NCI-H524 (cell line): ENCODE measurements at regions not wholly inside any gene's neighbourhood (a gene's known extent, or its start where the extent isn't known, plus 50 kb on each side); places are given as distances from the start of the nearest gene placed in this dataset.

ENCODE experiments used
- DNase-seq, 2 experiments: peaks; one replicate each; lab custom pipeline; 2025; lab: John Stamatoyannopoulos, UW

DNA sequence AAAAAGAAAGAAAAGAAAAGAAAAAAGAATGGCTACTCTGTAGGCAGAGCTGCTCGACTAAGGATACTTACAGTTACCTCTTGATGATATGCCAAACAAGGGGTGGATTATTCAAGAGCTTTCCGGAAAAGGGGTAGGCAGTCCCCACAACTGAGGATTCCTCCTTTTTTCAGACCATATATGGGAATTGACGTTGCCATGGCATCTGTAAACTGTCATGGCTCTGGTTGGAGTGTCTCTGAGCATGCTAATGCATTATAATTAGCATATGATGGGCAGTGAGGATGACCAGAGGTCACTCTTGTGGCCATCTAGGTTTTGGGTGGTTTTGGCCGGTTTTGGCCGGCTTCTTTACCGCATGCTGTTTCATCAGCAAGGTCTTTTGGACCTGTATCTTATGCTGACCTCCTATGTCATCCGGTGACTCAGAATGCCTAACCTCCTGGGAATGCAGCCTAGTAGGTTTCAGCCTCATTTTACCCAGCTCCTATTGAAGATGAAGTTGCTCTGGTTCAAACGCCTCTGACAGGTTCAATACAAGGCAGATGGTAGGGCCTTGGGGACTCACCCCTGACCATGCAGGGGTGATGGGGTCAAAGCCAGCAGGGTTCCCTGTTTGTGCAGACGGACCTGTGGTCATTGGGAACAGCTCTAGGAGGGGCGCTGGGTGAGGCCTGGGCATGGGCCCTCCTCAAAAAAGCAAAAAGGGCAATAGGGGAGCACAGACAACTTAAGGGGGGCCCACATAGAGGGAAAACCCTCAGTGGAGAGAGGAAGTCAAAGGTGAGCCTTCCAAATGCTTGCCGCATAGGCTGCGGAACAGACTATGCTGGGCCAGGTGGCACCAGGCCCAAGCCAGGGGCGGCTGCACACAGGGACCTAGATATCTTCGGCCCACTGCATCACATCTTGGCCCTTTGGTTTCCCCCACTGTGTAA, 251.2 kb upstream of the RAB6C start:
- DNase-seq, result no peak

DNA sequence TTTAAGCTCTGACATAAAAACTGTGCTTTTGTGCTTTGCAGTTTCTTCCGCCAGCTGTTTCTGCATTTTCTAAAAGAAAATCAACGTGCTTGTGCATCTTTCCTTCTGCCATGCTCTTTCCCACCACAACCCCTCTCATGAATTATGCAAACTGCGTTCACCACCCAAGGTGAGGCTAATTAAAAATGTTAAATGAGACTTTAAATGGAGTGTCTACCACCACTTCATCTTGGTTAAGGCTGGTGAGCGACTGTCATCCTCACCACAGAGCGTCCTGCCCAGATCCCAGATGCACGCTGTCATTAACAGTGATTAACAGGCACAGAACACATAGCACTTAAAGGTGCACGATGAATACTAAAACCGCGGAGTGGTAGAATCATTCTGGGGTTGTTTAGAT, 250.5 kb upstream of the RAB6C start:
- peak; percentile 24 to 68 for DNase-seq

DNA sequence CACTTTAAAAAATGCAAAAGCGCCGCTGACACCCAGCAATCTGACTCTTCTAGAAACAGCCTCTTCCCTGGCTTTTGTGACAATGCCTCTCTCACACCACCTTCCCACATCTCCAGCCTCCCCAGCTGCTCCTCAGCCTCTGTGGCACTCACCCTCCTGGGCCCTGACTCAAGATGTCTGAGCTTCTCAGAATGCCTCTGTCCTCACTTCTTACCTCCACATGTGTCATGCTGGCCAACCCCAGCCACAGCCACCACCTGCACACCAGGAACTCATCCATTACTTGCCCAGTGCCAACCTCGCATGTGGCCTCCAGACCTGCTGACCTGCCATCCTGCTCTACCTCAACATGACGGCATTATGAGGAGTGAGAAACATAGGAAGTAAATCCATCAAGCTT, 249.8 kb upstream of the RAB6C start:
- DNase-seq, result no peak

DNA sequence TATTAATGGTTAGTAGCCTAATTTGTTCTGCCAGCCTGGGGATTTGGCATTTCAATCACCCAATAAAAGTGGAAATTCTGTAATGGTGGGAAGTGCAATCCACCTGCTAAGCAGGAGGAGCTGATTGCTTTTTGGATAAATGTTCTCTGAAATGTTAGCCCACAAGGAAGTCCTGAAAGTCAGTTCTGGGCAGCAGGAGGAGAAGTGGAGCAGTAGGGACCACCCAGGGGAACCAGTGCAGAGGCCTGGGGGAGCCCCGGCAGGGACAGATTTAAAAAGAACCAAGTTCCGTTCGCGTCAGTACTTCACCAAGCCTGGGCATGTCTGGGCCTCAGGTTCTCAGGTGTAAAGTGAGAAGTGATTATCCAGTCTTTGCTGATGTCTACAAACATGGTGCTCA, 248.5 kb upstream of the RAB6C start:
- peak in 1 of 2 experiments; percentile 5 for DNase-seq

DNA sequence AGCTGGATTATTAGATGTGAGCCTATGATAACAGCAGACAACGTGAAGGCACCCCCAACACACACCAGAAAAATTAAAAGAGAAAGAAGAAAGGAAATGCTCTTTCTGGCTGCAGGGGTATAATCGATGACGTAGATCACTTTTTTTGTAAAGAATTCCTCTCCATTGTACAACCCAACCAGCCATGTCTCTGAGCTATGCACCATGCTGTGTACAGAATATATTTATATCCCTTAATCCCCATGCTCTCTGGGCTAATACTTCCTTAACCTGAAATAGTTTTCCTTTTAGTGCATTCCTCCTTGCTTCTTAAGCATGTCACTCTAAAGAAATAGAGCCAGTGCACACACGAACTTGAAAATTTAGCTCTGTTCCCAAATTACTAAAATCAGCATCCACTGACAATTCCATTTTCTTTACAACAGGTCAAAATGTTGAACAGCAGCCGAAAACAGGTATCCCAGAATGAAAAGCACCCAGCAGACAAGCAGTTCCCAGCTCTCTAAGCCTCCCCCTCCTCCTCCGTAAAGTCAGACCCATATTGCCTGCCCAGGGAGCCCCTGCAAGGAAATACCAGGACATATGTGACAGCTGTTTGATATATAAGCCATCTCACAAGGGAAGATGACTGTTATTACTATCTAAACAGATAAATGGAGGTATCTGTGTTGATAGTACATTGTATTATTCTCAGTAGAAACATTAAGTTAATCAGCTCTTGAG, 247.4 kb upstream of the RAB6C start:
- DNase-seq, result peak; percentile 71 to 83

DNA sequence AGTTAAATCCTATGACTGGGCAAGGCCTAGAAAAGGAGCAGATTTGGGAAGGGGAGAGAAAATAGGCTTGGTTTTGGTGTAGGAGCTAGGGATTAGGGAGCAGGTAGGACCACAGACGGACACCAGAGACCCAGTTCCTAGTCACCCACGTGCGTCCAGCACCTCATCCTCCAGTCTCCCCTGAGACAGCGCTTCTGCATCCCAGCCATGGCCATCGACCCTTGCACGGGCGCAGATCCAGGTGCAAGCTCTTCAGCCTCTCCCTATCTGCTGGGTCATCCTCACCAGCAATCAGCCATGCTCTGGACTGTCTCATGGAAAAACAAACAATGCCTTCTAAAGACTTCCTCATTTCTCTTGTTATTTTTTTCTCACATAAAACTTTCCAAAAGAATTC, 246.8 kb upstream of the RAB6C start:
- DNase-seq, result no peak

DNA sequence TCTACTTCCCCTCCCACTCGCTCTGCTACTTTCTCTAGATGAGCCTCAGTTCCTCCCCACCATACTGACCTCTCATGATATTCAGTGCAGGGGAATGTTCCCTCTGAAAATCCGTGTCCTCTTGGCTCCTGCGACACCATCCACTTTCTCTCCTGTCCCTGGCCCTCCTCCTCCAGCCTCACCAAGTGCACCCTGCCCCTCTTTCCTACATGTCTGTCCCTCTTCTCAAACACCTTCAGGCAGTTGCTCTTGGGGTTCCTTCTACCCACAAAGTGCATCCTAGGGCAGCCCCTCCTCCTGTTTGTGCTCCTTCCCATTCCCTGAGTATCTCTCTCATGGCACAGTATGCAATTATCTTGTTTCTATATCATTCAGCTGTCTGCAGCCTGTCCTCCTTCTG, 246.4 kb upstream of the RAB6C start:
- DNase-seq, result no peak

DNA sequence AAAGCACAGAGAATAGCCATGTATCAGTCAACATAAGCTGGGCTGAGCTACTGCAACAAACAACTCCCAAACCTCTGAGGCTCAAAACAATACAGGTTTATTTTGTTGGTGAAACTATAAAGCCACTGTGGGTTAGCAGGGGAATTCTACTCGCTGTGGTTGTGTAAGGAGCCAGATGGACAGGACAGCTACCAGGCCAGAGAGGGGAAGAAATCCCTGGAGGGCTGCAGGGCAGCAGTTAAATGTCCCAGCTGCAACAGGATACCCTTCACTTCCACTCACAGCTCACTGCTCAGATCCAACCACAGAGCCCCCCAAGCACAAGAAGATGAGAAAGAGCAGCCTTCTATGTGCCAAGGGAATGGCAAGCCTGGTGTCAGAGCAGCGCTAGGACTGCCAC, 245.9 kb upstream of the RAB6C start:
- peak in 1 of 2 experiments; percentile 48 for DNase-seq

DNA sequence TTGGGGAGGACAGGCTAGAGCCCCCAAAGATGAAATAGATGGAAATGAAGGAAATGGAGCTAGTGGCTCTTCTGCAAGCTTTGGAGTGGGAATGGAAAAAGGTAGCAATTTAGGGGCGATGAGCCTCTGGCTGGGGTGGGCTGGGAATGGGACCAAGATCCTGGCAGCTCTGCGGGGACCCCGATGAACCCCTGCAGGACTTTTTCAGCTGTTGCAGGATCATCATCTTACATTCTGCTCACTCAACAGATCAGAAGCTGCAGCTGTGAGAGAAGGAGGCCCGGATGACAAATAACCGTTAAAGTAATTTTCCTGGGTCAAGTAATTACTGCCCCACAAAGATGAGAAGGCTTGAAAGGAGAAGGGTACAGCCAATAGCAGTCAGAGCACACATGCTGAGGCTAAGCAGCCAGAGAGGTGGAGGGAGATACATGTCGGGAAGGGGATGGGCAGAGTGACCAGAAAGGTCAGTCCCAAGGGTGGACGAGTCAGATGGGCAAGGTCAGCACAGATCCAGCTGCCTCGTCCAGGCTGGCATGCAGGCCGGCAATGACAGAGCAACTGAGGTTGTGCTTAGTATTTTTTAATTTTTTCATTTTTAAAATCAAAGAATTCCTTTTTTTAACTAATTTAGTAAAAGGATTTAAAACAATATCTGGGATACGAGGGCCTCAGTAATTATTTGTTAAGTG, 245.0 kb upstream of the RAB6C start:
- DNase-seq, result no peak

DNA sequence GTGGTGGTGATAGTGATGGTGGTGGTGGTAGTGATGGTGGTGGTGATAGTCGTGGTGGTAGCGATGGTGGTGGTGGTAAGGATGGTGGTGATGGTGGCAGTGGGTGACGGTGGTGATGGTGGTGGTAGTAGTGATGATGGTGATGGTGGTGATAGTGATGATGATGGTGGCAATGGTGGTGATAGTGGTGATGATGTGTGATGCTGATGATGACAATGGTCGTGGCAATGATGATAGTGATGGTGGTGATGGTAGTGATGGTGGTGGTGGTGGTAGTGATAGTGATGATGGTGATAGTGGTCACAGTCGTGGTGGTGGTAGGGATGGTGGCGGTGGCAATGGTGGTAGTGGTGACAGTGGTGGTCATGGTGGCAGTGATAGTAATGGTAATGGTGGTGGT, 243.9 kb upstream of the RAB6C start:
- no peak for DNase-seq

DNA sequence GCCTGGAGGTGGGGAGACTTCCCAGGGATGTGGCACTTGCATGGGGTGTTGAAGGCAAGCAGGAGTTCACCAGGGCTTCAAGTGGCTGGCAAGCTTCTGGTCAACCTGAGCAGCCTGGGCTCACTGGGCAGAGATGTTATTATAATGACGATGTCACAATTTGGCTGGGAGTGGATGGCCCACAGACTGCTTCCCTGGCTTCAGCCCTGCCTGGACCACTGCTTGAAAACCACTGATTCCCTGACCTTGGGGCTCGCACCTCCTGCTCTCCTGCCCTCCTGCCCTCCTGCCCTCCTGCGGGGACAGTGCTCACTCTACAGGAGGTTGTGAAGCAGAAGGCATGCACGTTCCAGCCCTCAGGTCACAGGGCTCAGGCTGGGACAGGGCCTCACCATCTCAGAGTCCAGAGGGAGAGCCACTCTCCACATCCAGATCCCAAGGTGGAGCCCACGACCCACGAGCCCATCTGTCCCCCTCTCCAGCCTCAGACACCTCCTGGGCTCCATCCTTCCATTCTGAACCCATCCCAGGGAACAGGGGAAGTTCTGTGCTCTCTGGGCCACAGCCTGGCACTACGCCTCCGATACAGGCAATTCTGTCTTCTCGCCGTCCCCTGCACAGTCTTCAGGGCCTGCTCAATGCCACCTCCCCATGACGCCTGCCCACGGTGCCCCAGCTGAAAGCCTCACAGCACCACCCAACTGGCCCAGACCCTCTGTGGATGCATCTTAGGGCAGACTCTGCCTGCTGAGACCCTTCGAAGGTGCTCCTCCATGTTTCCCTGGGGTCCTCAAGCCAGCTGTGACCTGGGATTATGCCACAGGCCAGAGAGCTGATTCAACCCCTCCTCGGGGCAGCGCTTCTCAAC, 241.6 kb upstream of the RAB6C start:
- no peak for DNase-seq

DNA sequence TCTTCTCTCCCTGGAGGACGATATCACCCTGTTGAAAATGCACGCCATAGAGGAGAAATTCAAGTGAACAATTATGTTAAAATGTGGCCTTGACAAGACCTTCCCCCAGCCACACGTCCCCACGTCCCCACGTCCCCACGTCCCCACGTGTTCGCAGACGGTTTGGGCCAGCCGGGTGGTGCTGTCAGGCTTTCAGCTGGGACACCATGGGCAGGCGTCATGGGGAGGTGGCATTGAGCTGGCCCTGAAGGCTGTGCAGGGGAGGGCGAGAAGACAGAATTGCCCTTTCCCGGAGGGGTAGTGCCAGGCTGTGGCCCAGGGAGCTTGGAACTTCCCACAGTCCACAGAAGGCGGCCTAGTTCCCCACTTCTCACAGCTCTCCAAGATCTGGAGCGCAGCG, 240.7 kb upstream of the RAB6C start:
- no peak for DNase-seq

DNA sequence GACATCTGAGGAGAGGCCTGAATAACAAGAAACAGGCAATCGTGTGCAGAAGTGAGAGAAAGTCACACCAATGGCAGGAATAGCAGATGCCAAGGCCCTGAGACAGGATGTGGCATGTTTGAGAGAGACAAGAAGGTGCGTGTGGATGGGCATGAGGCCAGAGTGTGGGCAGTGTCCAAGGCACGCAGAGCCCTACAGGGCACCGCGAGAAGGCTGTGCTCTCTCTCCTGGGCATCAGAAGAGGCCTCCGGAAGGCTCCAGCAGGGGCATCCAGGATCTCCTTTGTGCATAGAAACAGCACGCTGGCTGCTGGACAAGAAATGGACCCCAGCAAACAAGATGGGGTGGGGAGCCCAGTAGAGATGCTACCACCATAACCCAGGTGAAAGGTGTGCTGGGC, 239.0 kb upstream of the RAB6C start:
- DNase-seq, result no peak

DNA sequence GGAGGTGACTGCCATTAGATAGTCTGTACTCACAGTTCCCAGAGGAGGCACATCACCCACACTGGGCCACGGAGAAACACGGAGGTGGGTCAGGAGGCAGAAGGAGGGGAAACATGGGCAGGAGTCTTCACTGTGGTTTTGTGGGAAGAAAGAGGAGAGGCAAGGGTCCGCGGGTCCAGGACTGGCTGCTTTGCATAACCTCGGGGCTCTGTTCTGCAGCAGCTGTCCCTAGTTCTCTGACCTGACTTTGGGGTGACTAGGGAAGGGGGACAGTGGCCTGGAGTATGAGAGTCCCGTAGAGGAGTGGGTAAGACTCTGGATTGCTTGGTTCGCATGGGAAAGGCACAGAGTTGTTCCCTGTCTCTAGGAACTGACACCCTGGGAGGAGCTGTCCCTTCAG, 238.3 kb upstream of the RAB6C start:
- DNase-seq, result no peak

DNA sequence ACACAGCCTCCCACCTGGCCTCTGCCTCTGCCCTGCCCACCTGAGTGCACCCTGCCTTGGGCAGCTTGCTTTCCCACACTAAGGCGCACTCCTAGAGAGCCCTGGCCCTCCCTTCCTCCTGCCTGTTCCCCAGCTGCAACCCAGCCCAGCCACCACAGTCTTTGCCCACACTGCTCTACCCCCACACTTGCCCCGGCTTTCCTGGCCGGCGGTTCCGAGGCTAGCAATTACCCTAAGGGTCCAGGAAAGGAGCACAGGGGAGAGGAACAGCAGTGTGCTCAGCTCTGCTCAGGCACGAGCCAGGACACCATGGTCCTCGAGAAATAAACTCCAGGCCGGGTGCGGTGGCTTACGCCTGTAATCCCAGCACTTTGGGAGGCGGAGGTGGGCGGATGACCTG, 237.8 kb upstream of the RAB6C start:
- DNase-seq, result no peak

DNA sequence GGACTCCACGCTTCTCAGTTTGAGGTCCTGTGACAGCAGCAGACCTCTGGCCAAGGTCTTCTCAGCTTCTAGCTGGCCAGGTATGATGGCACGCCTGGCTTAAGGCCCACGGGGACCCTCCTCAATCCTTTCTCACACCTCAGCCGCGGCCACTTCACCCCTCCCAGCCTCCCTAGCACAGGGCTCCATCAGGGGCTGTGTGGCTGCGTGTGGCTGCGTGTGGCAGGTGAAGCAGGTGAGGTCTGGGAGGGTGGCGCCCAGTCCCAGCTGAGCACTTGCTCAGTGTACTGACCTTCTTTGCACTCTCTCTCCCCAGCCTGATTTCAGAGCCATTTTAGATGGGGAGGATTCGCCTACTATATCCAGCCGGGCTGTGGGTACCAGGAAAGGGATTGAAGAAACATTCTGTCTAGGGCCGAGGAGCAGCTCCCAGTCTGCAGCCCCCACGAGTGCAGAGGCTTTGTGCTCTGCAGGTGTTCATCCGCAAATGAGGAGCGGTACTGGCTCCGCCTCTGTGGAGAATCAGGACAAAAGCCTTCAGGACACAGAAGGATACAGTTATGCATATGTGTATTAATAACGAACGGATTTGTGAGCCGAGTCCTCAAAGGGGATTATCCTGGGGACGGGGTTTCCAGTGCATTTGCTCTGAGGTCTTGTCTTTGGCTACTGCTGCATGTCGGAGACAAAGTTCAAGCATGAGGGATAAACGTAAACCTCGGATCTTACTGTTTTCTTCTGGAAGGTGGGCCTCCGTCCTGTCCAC, 236.9 kb upstream of the RAB6C start:
- DNase-seq, result peak; percentile 72 to 93

DNA sequence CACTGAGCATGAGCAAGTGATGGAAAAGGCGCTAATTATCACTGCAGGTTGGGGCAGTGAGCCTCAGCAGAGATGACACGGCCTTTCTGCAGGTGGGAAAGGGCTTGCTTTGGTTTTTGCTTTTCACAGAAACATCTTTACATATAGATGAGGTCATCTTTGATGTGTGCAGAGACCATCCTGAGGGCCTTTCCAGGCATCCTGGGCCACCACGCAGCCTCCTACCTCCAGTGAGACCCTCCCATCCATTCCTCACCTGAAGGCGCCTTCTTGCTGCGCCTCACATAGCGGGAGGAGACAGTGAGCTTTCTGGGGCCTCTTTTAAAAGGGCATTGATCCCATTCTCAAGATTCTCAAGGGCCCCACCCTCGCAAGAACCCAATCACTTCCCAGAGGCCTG, 235.3 kb upstream of the RAB6C start:
- no peak for DNase-seq

DNA sequence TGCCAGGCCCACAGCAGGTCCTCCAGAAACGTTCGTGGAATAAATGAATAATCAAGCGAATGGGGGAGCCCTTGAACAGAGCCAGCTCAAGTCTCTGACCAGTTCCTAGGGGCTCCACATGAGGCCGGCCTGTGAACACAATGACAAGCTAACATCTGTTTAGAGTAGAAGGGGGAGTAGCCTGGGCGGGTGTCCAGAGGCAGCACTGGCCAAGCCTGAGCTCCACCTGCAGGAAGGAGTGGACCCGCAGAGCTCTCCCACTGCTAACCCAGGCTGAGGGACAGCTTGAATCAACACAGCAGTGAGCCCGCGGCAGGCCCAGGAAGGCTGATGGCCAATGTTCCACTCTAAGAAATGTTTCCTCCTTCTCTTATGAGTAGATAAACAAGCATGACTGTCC, 234.8 kb upstream of the RAB6C start:
- DNase-seq, result no peak

DNA sequence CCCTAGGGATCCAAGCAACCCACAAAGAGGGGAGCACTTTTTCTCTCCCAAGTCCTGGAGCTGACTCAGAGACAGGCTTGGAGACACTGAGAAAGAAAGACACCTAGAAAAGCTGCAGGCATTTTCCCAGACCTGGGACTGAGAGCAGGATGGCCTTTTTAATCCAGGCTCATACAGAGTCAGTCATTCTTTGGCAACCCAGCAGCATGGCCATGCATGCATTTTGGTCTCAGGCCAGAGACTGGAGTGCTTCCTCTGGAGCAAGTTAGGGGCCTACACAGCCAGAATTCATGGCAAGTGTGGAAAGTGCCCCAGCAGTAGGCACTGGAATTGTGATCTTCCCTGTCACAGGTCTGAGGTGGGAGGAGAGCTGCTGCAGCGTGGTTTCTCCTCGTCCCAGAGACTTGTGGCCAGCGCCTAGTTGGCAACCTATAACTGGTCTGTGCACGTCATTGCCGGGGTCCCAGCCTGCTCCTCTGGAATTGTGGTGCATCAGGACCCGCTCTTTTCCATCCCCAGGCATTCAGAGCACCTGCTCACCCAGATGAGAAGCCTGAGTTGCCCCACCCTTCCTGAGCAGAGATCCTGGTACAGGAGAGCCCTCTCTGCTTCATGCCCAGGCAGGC, 231.9 kb upstream of the RAB6C start:
- DNase-seq, result no peak

DNA sequence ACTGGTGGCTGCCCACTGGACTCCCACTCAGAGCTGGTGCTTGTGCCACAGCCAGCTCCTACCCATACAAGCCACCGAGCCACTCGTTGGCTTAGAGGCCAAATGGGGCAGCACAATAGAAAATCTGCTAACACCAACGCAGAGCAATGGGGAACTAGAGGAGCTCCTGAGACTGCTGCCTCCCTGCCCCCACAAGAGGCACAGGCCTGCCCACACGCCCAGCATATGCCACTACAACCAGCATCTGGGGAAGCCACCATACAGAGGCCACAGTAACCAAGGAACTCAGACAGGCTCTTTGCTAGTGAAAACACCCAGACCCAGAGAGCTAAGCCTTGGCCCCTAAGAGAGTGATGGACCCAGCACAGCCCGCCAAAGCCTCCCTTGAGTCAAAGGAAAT, 231.2 kb upstream of the RAB6C start:
- peak; percentile 19 to 31 for DNase-seq

DNA sequence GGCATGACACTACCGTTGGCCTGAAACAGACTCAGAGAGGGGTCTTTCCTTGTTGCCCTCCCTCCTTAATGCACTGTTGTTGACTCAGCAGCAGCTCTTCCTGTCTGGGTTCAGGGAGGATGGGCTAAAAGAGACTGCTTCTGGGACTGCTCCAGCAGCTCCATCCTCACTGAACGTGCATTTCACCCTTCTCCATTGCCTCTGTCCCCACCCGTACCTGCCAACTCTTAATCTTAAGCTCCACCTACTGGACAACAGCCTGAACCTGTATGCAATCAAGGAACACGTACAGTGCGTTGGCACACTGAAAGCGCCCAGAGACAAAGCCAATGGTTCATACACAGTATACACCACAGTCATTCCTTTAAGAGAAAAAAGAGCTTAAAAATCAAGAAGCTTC, 230.8 kb upstream of the RAB6C start:
- DNase-seq, result peak; percentile 28 to 71
